H1 (cell line): ENCODE measurements at regions not wholly inside any gene's neighbourhood (a gene's known extent, or its start where the extent isn't known, plus 50 kb on each side); places are given as distances from the start of the nearest gene placed in this dataset.

Experiments used
- CTCF ChIA-PET: fragments of 300-600 bp; sonication (Branson Sonifier 250); formaldehyde crosslinking; loops from one replicate; lab custom pipeline; 2021; ENCODE audit not compliant: partially characterized antibody; lab: Charles Lee
- POLR2A ChIA-PET: fragments of 300-600 bp; sonication (Branson Sonifier 250); formaldehyde crosslinking; loops from one replicate; lab custom pipeline; 2021; ENCODE audit warnings: inconsistent platforms; ENCODE audit not compliant: partially characterized antibody; lab: Charles Lee
- DNase-seq, 2 experiments: peaks; one replicate each; pipeline versions ENCODE4 v3.0.0 to v3.0.0-alpha.2; 2010 to 2022; ENCODE audit warnings: low spot score in 2 of 2, low read depth in 1 of 2, mixed read lengths in 1 of 2
- FAIRE-seq: peaks from 2 replicates; lab custom pipeline; 2011; peaks lifted over from hg19 to GRCh38; lab: Jason Lieb, UNC
- H2AFZ ChIP-seq: 2 replicates; pipeline ENCODE4 v1.8.1; 2012; ENCODE audit warnings: low read length, inconsistent platforms
- H2AK5ac ChIP-seq: 2 replicates; pipeline ENCODE4 v1.6.1; 2013; ENCODE audit warnings: low read depth, low read length
- H2BK120ac ChIP-seq: replicated peaks from 2 replicates; pipeline ENCODE3; 2013; ENCODE audit warnings: low read depth, low read length, inconsistent platforms
- H2BK12ac ChIP-seq: 2 replicates; pipeline ENCODE4 v1.6.1; 2013; ENCODE audit warnings: low read depth, low read length
- H2BK15ac ChIP-seq: 2 replicates; pipeline ENCODE4 v1.6.1; 2013; ENCODE audit warnings: low read length
- H2BK20ac ChIP-seq: 2 replicates; pipeline ENCODE4 v1.6.1; 2013; ENCODE audit warnings: low read length
- H2BK5ac ChIP-seq: 2 replicates; pipeline ENCODE4 v1.6.1; 2013; ENCODE audit warnings: low read depth, low read length
- H3K14ac ChIP-seq: 2 replicates; pipeline ENCODE4 v1.6.1; 2013; ENCODE audit warnings: inconsistent platforms; ENCODE audit not compliant: insufficient read length
- H3K18ac ChIP-seq: 2 replicates; pipeline ENCODE4 v1.6.1; 2013; ENCODE audit warnings: low read length; ENCODE audit errors: extremely low read depth
- H3K23ac ChIP-seq: 2 replicates; pipeline ENCODE4 v1.6.1; 2013; ENCODE audit warnings: inconsistent platforms; ENCODE audit not compliant: insufficient read length
- H3K23me2 ChIP-seq: 2 replicates; pipeline ENCODE4 v1.6.1; 2013; ENCODE audit warnings: low read depth, low read length
- H3K27ac ChIP-seq: 2 replicates; pipeline ENCODE4 v1.6.1; 2011; ENCODE audit warnings: low read depth, low read length, inconsistent platforms
- H3K27me3 ChIP-seq, 4 experiments: replicated peaks in 1 of 4; 1 replicate in 1 of 4; 2 replicates in 3 of 4; pipeline versions ENCODE4 v1.6.1 to v1.8.1; 2011 to 2013; ENCODE audit warnings: low read length in 3 of 4, mild to moderate bottlenecking in 3 of 4, inconsistent platforms in 2 of 4, mixed read lengths in 2 of 4, moderate library complexity in 1 of 4; ENCODE audit not compliant: control insufficient read depth in 3 of 4, insufficient read depth in 3 of 4; ENCODE audit errors: extremely low read depth in 1 of 4
- H3K36me3 ChIP-seq, 4 experiments: 2 replicates each; pipeline versions ENCODE4 v1.6.1 to v1.8.1; 2011 to 2013; ENCODE audit warnings: mild to moderate bottlenecking in 4 of 4, low read length in 3 of 4, moderate library complexity in 2 of 4, control low read depth in 1 of 4, inconsistent platforms in 1 of 4; ENCODE audit not compliant: insufficient read depth in 4 of 4, control insufficient read depth in 2 of 4
- H3K4ac ChIP-seq: replicated peaks from 2 replicates; pipeline ENCODE3; 2013; ENCODE audit warnings: low read length, low read depth, mixed read lengths, inconsistent platforms; ENCODE audit not compliant: insufficient read length
- H3K4me1 ChIP-seq, 4 experiments: replicated peaks in 1 of 4; 1 replicate in 1 of 4; 2 replicates in 3 of 4; pipeline versions ENCODE4 v1.6.1 to v1.8.1; 2011 to 2013; ENCODE audit warnings: low read length in 3 of 4, inconsistent platforms in 2 of 4, mixed read lengths in 1 of 4; ENCODE audit not compliant: insufficient read depth in 4 of 4, control insufficient read depth in 3 of 4
- H3K4me2 ChIP-seq, 2 experiments: 2 replicates each; pipeline versions ENCODE4 v1.6.1 to v1.8.1; 2011 to 2013; ENCODE audit warnings: low read depth in 2 of 2, low read length in 2 of 2, control low read depth in 1 of 2, inconsistent platforms in 1 of 2, mild to moderate bottlenecking in 1 of 2; ENCODE audit not compliant: insufficient read depth in 1 of 2
- H3K4me3 ChIP-seq, 4 experiments: fragments of 200-600, 300-600 bp in 1 of 4; sonication (generic), shearing (Covaris generic), sonication (Bioruptor Twin) in 1 of 4; 2 replicates each; pipeline versions ENCODE4 v1.5.1 to v1.8.1; 2011 to 2016; ENCODE audit warnings: low read length in 4 of 4, low read depth in 3 of 4, control low read depth in 2 of 4, inconsistent platforms in 2 of 4, mild to moderate bottlenecking in 2 of 4, mixed read lengths in 1 of 4, moderate library complexity in 1 of 4; ENCODE audit not compliant: insufficient read depth in 2 of 4; ENCODE audit errors: extremely low read depth in 1 of 4
- H3K56ac ChIP-seq: replicated peaks from 2 replicates; pipeline ENCODE3; 2013; ENCODE audit warnings: low read depth, mild to moderate bottlenecking, mixed read lengths, low read length, inconsistent platforms; ENCODE audit not compliant: insufficient read length
- H3K79me1 ChIP-seq: 2 replicates; pipeline ENCODE4 v1.6.1; 2013; ENCODE audit warnings: low read depth, low read length, control low read depth
- H3K79me2 ChIP-seq, 2 experiments: 2 replicates each; pipeline versions ENCODE4 v1.6.1 to v1.8.1; 2012 to 2013; ENCODE audit warnings: low read length in 2 of 2, mild to moderate bottlenecking in 2 of 2, inconsistent platforms in 1 of 2; ENCODE audit not compliant: insufficient read depth in 2 of 2, control insufficient read depth in 1 of 2
- H3K9ac ChIP-seq, 4 experiments: replicated peaks in 1 of 4; 1 replicate in 1 of 4; 2 replicates in 3 of 4; pipeline versions ENCODE4 v1.6.1 to v1.8.1; 2011 to 2013; ENCODE audit warnings: low read depth in 3 of 4, low read length in 3 of 4, control low read depth in 2 of 4, mild to moderate bottlenecking in 2 of 4, moderate library complexity in 2 of 4, inconsistent platforms in 1 of 4; ENCODE audit errors: extremely low read depth in 1 of 4
- H3K9me3 ChIP-seq, 2 experiments: 2 replicates each; pipeline versions ENCODE4 v1.6.1 to v1.8.1; 2012 to 2013; ENCODE audit warnings: mild to moderate bottlenecking in 2 of 2, moderate library complexity in 2 of 2, control low read depth in 1 of 2, inconsistent platforms in 1 of 2, low read depth in 1 of 2, low read length in 1 of 2, mixed read lengths in 1 of 2; ENCODE audit not compliant: insufficient read depth in 2 of 2
- H4K20me1 ChIP-seq, 2 experiments: replicated peaks in 1 of 2; 2 replicates each; pipeline versions ENCODE3 to v1.8.1; 2011 to 2013; ENCODE audit warnings: inconsistent platforms in 2 of 2, low read length in 2 of 2, mild to moderate bottlenecking in 1 of 2; ENCODE audit not compliant: insufficient read depth in 2 of 2, control insufficient read depth in 1 of 2
- H4K5ac ChIP-seq: 2 replicates; pipeline ENCODE4 v1.6.1; 2013; ENCODE audit warnings: low read length, low read depth, mixed read lengths, inconsistent platforms; ENCODE audit not compliant: insufficient read length
- H4K8ac ChIP-seq: 2 replicates; pipeline ENCODE4 v1.8.0; 2013; ENCODE audit warnings: mild to moderate bottlenecking, moderate library complexity, low read length, inconsistent platforms; ENCODE audit not compliant: insufficient read depth; ENCODE audit errors: extremely low read depth
- H4K91ac ChIP-seq: replicated peaks from 2 replicates; pipeline ENCODE3; 2013; ENCODE audit warnings: low read length, mixed read lengths, inconsistent platforms; ENCODE audit not compliant: insufficient read length
- EGR1 ChIP-seq: IDR thresholded peaks from 2 replicates; pipeline ENCODE4 v1.6.1; 2011; ENCODE audit warnings: low read depth, low read length, borderline replicate concordance
- KDM1A ChIP-seq: fragments of 200-600, 300-600 bp; sonication (generic); IDR thresholded peaks from 2 replicates; pipeline ENCODE4 v1.7.1; 2016; ENCODE audit warnings: mild to moderate bottlenecking, low read length, borderline replicate concordance
- NANOG ChIP-seq: IDR thresholded peaks from 2 replicates; pipeline ENCODE4 v1.6.1; 2011; ENCODE audit warnings: low read length, low read depth, mild to moderate bottlenecking, inconsistent platforms; ENCODE audit not compliant: insufficient read depth, poor library complexity, severe bottlenecking
- SP2 ChIP-seq: IDR thresholded peaks from 2 replicates; pipeline ENCODE4 v1.6.1; 2012; ENCODE audit warnings: mild to moderate bottlenecking, low read length, inconsistent platforms
- WGBS, 2 experiments: shearing (Covaris generic) in 1 of 2; methylation state at CpG; one replicate each; pipeline versions ENCODE4 v1.1.6 to v1.1.7; 2013 to 2015; ENCODE audit warnings: low lambda C conversion rate in 2 of 2, mixed read lengths in 2 of 2, inconsistent platforms in 1 of 2, low coverage in 1 of 2, missing lambda C conversion rate in 1 of 2; ENCODE audit not compliant: insufficient replicate concordance in 2 of 2, insufficient coverage in 1 of 2, insufficient read length in 1 of 2; ENCODE audit errors: extremely low coverage in 1 of 2, missing lambda C conversion rate in 1 of 2; 5-methylcytosine and 5-hydroxymethylcytosine counted together

- ChIA-PET CTCF (no interaction called here), POLR2A (no interaction called here)
- H3K27ac ChIP-seq, result no peak overlapping the region
- no peak for TF ChIP-seq SP2
- TF ChIP-seq KDM1A, result no peak
- TF ChIP-seq EGR1, result no peak
- TF ChIP-seq NANOG, result no peak
These were observed 89.8 kb upstream of the GNG12 start for GRCh38 chr1:67923074-67923473.

More at GRCh38 chr1:67923074-67923473, 89.8 kb upstream of the GNG12 start:
- H2AK5ac ChIP-seq, result no peak overlapping the region
- H3K79me1 ChIP-seq, result no peaks in the 10 kb centered on the region
- no peak overlapping the region for H2BK5ac ChIP-seq
- no peak for DNase-seq
- no peak overlapping the region for H3K23ac ChIP-seq
- no peak overlapping the region for H3K18ac ChIP-seq
- H4K8ac ChIP-seq, result no peak overlapping the region
- no peak overlapping the region for H2BK15ac ChIP-seq
- H2BK120ac ChIP-seq, result no peak overlapping the region
- H2AFZ ChIP-seq, result no peak overlapping the region
- no peak overlapping the region for H3K9ac ChIP-seq
- H3K36me3 ChIP-seq, result no peaks in the 10 kb centered on the region
- H3K23me2 ChIP-seq, result no peaks in the 10 kb centered on the region
- H3K27me3 ChIP-seq, result no peaks in the 10 kb centered on the region
- no peak overlapping the region for H3K4ac ChIP-seq
- no peak overlapping the region for H3K14ac ChIP-seq
- H4K20me1 ChIP-seq, result no peaks in the 10 kb centered on the region
- no peak overlapping the region for H3K56ac ChIP-seq
- H3K4me2 ChIP-seq, result no peak overlapping the region
- H2BK12ac ChIP-seq, result no peak overlapping the region
- FAIRE-seq, result no peak
- no peak overlapping the region for H2BK20ac ChIP-seq
- no peaks in the 10 kb centered on the region for H3K9me3 ChIP-seq
- H3K79me2 ChIP-seq, result no peaks in the 10 kb centered on the region
- WGBS, 2 experiments, result 72% methylated on average over 1 of the region's 1 CpG; no CpG with 5 or more reads in 1 of the 2 experiments
- H3K4me1 ChIP-seq, result no peaks in the 10 kb centered on the region
- H3K4me3 ChIP-seq, result no peak overlapping the region
- no peak overlapping the region for H4K91ac ChIP-seq
- no peak overlapping the region for H4K5ac ChIP-seq
